Astrocyte of the spinal cord (primary cell): ENCODE measurements at regions not wholly inside any gene's neighbourhood (a gene's known extent, or its start where the extent isn't known, plus 50 kb on each side); places are given as distances from the start of the nearest gene placed in this dataset.

Experiments
- DNase-seq: peaks from one replicate; pipeline ENCODE4 v3.0.0; 2011; ENCODE audit warnings: low read depth, low spot score
- H3K4me3 ChIP-seq: 2 replicates; pipeline ENCODE4 v1.5.1; 2011; ENCODE audit warnings: low read depth, mild to moderate bottlenecking, low read length, moderate library complexity
- CTCF ChIP-seq: IDR thresholded peaks from 2 replicates; pipeline ENCODE4 v1.5.1; 2012; ENCODE audit warnings: low read depth, mild to moderate bottlenecking, low read length, inconsistent platforms
- in situ Hi-C: cut with HindIII; loops from 2 replicates; pipeline ENCODE4 v1.10.0; 2017; ENCODE audit warnings: low sequenced_read_pairs

- in situ Hi-C loops = no loop called here
- DNase-seq = no peak
- H3K4me3 ChIP-seq = no peak overlapping the region
- TF ChIP-seq CTCF = no peak
Measured at GRCh38 chr3:161422171-161422700, 50.9 kb upstream of the SPTSSB start.
